ENCODE measurements at regions not wholly inside any gene's neighbourhood (a gene's known extent, or its start where the extent isn't known, plus 50 kb on each side); places are given as distances from the start of the nearest gene placed in this dataset.

DNA sequence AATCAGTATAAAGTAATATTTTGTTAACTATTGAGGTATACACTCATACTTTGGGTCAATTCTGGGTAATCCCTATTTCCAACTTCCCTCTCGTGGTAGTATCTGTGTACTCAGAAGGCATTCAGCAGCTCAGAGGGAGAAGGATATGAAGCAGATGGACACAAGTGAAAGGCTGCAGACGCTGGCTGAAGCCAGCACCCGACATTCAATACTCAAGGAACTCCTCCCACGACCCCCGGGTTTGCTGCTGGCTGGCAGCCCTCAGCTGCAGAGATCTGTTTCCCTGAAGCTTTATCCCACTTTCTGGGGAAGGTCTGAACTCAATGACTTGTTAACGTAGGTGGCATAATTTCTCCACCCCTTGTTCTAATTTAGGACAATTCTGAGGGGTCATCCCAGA lies 847.3 kb upstream of the SOX11 start:
- Mint-ChIP-seq H3K4me3 (no peak overlapping the region), H3K9me3 (no peaks in the 10 kb centered on the region), H3K27ac (no peak overlapping the region), H3K4me1 (peaks cover 2% of the 10 kb centered on the region), H3K27me3 (ENCODE audit: insufficient read depth, low read depth) (no peaks in the 10 kb centered on the region), H3K36me3 (no peaks in the 10 kb centered on the region)
- Histone ChIP-seq H3K36me3 (no peaks in the 10 kb centered on the region), H3K79me2 (ENCODE audit: low read depth) (no peaks in the 10 kb centered on the region), H3K4me1 (no peaks in the 10 kb centered on the region), H3K4me3 (no peak overlapping the region), H3F3A (ENCODE audit: low read depth) (no peaks in the 10 kb centered on the region), H2AFZ (replicated peaks) (no peak overlapping the region), H3K9ac (no peak overlapping the region), H3K27me3 (no peaks in the 10 kb centered on the region), H3K27ac (no peak overlapping the region), H3K9me3 (ENCODE audit: low read depth) (no peaks in the 10 kb centered on the region), H3K4me2 (no peak overlapping the region), H4K20me1 (ENCODE audit: low read depth) (no peaks in the 10 kb centered on the region)
- no peak for TF ChIP-seq EZH2 (IDR thresholded peaks at IDR 0.05)
- no peak for TF ChIP-seq EZH2phosphoT487 (IDR thresholded peaks at IDR 0.05)
- no peak for TF ChIP-seq CTCF (IDR thresholded peaks at IDR 0.05)
- DNase-seq (ENCODE audit: low spot score) = peak; percentile 16

DNA sequence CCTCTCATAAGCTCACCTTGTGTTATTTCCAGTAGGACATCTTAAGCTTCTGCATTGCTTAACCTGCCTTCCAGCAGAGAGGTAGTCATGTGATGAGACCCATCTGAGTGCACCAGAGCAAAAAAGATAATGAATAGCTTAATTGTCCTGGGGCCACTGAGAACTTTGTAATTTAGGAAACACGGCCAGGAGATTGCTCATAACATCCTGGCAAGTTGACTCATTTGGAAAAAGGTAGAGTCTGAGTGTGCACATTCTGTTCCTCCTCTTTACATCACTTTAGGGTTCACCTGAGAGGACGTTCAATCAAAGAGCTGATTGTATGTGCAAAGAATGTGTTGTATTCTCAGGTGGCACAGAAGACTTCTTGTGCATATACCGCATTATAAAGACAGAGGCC lies 830.2 kb upstream of the SOX11 start:
- H4K20me1 ChIP-seq (ENCODE audit: low read depth) = no peaks in the 10 kb centered on the region
- DNase-seq (ENCODE audit: low spot score) = no peak
- Mint-ChIP-seq H3K4me1 (peaks cover 17% of the 10 kb centered on the region), H3K36me3 (no peaks in the 10 kb centered on the region), H3K9me3 (no peaks in the 10 kb centered on the region), H3K27me3 (ENCODE audit: insufficient read depth, low read depth) (no peaks in the 10 kb centered on the region), H3K27ac (no peak overlapping the region), H3K4me3 (no peak overlapping the region)
- TF ChIP-seq EZH2 (IDR thresholded peaks at IDR 0.05) = no peak
- TF ChIP-seq CTCF (IDR thresholded peaks at IDR 0.05) = no peak
- no peak for TF ChIP-seq EZH2phosphoT487 (IDR thresholded peaks at IDR 0.05)
- no peaks in the 10 kb centered on the region for H3K36me3 ChIP-seq
- H3K4me1 ChIP-seq = peaks cover 7% of the 10 kb centered on the region
- H3K4me2 ChIP-seq = no peak overlapping the region
- no peak overlapping the region for H3K27ac ChIP-seq
- H2AFZ ChIP-seq (replicated peaks) = no peak overlapping the region
- no peak overlapping the region for H3K4me3 ChIP-seq
- H3K9me3 ChIP-seq (ENCODE audit: low read depth) = no peaks in the 10 kb centered on the region
- no peaks in the 10 kb centered on the region for H3K79me2 ChIP-seq (ENCODE audit: low read depth)
- no peaks in the 10 kb centered on the region for H3K27me3 ChIP-seq
- no peaks in the 10 kb centered on the region for H3F3A ChIP-seq (ENCODE audit: low read depth)
- no peak overlapping the region for H3K9ac ChIP-seq

GRCh38 chr2:4866198-4866597 lies 826.0 kb upstream of the SOX11 start:
- no peaks in the 10 kb centered on the region for H3K36me3 Mint-ChIP-seq
- Histone ChIP-seq H3K36me3 (no peaks in the 10 kb centered on the region), H3F3A (ENCODE audit: low read depth) (no peaks in the 10 kb centered on the region), H3K4me1 (peaks cover 7% of the 10 kb centered on the region), H3K4me3 (no peak overlapping the region), H3K4me2 (no peak overlapping the region), H2AFZ (replicated peaks) (no peak overlapping the region), H4K20me1 (ENCODE audit: low read depth) (no peaks in the 10 kb centered on the region), H3K79me2 (ENCODE audit: low read depth) (no peaks in the 10 kb centered on the region), H3K9ac (no peak overlapping the region), H3K27me3 (no peaks in the 10 kb centered on the region), H3K27ac (no peak overlapping the region), H3K9me3 (ENCODE audit: low read depth) (no peaks in the 10 kb centered on the region)
- H3K9me3 Mint-ChIP-seq = no peaks in the 10 kb centered on the region
- no peak for DNase-seq (ENCODE audit: low spot score)
- no peak overlapping the region for H3K27ac Mint-ChIP-seq
- no peak overlapping the region for H3K4me3 Mint-ChIP-seq
- no peaks in the 10 kb centered on the region for H3K27me3 Mint-ChIP-seq (ENCODE audit: insufficient read depth, low read depth)
- H3K4me1 Mint-ChIP-seq = peaks cover 17% of the 10 kb centered on the region
- no peak for TF ChIP-seq CTCF (IDR thresholded peaks at IDR 0.05)
- TF ChIP-seq EZH2phosphoT487 (IDR thresholded peaks at IDR 0.05) = no peak
- TF ChIP-seq EZH2 (IDR thresholded peaks at IDR 0.05) = no peak

DNA sequence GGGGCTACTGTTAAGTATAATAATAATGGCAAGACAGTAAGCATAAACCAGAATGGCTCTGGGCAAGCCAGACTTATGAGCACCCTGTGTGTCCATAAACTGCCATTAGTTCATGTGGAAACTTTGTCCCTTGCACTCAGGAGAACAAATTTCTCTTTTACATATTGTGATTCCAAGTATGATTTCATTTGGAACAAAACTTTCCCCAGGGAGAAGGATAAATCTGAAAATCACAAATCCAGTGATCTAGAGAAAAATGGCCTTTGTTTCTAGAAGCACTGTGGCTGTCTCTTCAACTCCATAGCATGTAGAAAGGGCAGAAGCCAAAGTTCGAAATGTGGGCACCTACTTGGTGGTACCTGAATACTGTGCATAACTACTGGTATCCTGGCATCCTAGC lies 823.7 kb upstream of the SOX11 start:
- no peak overlapping the region for H2AFZ ChIP-seq (replicated peaks)
- H3K79me2 ChIP-seq (ENCODE audit: low read depth) = no peaks in the 10 kb centered on the region
- H3K4me3 Mint-ChIP-seq = no peak overlapping the region
- DNase-seq (ENCODE audit: low spot score) = no peak
- H3K27ac Mint-ChIP-seq = no peak overlapping the region
- no peaks in the 10 kb centered on the region for H4K20me1 ChIP-seq (ENCODE audit: low read depth)
- H3K9me3 Mint-ChIP-seq = peaks cover 2% of the 10 kb centered on the region
- H3K36me3 Mint-ChIP-seq = no peaks in the 10 kb centered on the region
- H3K9me3 ChIP-seq (ENCODE audit: low read depth) = no peaks in the 10 kb centered on the region
- H3K4me3 ChIP-seq = no peak overlapping the region
- no peaks in the 10 kb centered on the region for H3K27me3 Mint-ChIP-seq (ENCODE audit: insufficient read depth, low read depth)
- no peak overlapping the region for H3K4me2 ChIP-seq
- TF ChIP-seq EZH2 (IDR thresholded peaks at IDR 0.05) = no peak
- no peak for TF ChIP-seq CTCF (IDR thresholded peaks at IDR 0.05)
- no peak for TF ChIP-seq EZH2phosphoT487 (IDR thresholded peaks at IDR 0.05)
- H3K9ac ChIP-seq = no peak overlapping the region
- H3F3A ChIP-seq (ENCODE audit: low read depth) = no peaks in the 10 kb centered on the region
- no peaks in the 10 kb centered on the region for H3K27me3 ChIP-seq
- H3K4me1 Mint-ChIP-seq = peaks cover 15% of the 10 kb centered on the region
- H3K27ac ChIP-seq = no peak overlapping the region
- H3K36me3 ChIP-seq = no peaks in the 10 kb centered on the region
- peaks cover 5% of the 10 kb centered on the region for H3K4me1 ChIP-seq

Data from neural progenitor cell (in vitro differentiated cells).